Activated naive CD4-positive, alpha-beta T cell treated with anti-CD3 and anti-CD28 coated beads, Interleukin-2, amount 50 U/mL, for 72 hours (primary cell): ENCODE measurements at regions not wholly inside any gene's neighbourhood (a gene's known extent, or its start where the extent isn't known, plus 50 kb on each side); places are given as distances from the start of the nearest gene placed in this dataset.
A peak's percentile ranks its signal among the peaks of the same experiment; 100 is the strongest.

Experiments
- ATAC-seq, 2 donors: fragments of 150-1000 bp; cut with Tn5 transposase; 2 replicates each; pipeline ENCODE4 v1.10.0; 2021; ENCODE audit warnings: mild to moderate bottlenecking in 2 of 2, moderate library complexity in 2 of 2
- DNase-seq, 2 donors: peaks; one replicate each; pipeline ENCODE4 v3.0.0; 2021 to 2022; ENCODE audit warnings: low spot score in 2 of 2
- H3K27ac Mint-ChIP-seq, 2 donors: one replicate each; pipeline ENCODE4 v1.8.0; 2022; ENCODE audit warnings: mild to moderate bottlenecking in 2 of 2, mixed read lengths in 2 of 2
- H3K36me3 Mint-ChIP-seq, 2 donors: one replicate each; pipeline ENCODE4 v1.8.0; 2022; ENCODE audit warnings: mixed read lengths in 2 of 2
- H3K9me3 Mint-ChIP-seq, 2 donors: one replicate each; pipeline ENCODE4 v1.8.0; 2022; ENCODE audit warnings: mixed read lengths in 2 of 2

DNA sequence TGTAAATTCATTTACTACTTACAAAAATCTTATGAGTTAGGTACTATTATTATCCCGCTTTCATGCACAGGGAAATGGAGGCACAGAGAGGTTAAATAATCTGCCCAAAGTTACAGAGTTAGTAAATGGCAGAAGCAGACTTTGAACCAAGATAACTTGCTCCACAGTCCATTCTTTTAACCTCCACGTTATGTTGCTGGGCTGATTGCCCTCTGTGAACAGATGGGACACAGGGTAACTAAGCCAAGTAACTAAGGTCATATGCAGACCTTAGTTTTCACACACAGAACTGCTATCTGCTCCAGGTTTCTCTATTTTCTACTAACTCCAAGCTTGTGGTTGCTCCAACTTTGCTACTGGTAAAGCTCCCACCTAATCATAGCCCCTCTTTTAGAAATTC lies 147.1 kb upstream of the IFNG-AS1 start:
- H3K36me3 Mint-ChIP-seq: peaks cover 8 to 11% of the 10 kb centered on the region in 2 donors
- peaks cover 8 to 16% of the 10 kb centered on the region in 2 donors for H3K9me3 Mint-ChIP-seq
- H3K27ac Mint-ChIP-seq: no peak overlapping the region
- ATAC-seq (no peak), DNase-seq (no peak)

- H3K36me3 Mint-ChIP-seq: peaks cover 8 to 11% of the 10 kb centered on the region in 2 donors
- no peak overlapping the region for H3K27ac Mint-ChIP-seq
- peaks cover 8 to 12% of the 10 kb centered on the region in 2 donors for H3K9me3 Mint-ChIP-seq
- DNase-seq: no peak
- ATAC-seq: peak; percentile 87 to 92
Measured at GRCh38 chr12:67843257-67843656, 146.0 kb upstream of the IFNG-AS1 start.

DNA sequence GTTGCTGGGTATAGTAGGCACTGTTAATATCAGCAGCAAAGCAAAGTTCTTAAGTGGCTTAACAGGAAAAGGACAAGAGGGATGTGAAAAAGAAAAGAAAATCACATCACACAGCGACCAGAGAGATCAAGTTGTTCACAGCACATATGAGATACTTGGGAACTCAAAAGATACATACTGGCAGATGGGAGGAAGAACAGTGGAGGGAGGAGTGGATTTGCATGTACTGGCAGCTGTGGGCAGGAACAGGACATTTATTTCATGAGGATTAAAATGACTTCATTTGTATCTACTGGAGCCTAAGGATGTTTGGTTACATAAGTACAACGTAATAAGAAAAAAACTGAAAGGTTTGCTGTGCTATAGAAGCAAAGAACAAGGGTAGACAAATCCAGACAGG lies 136.5 kb upstream of the IFNG-AS1 start:
- ATAC-seq: no peak
- Mint-ChIP-seq H3K36me3 (peaks cover 0 to 9% of the 10 kb centered on the region in 2 donors), H3K27ac (no peak overlapping the region), H3K9me3 (no peaks in the 10 kb centered on the region)
- DNase-seq: no peak

GRCh38 chr12:67853204-67853603 lies 136.0 kb upstream of the IFNG-AS1 start:
- Mint-ChIP-seq H3K9me3 (no peaks in the 10 kb centered on the region), H3K27ac (no peak overlapping the region), H3K36me3 (peaks cover 0 to 9% of the 10 kb centered on the region in 2 donors)
- DNase-seq (no peak), ATAC-seq (no peak)

- Mint-ChIP-seq H3K36me3 (peaks cover 0 to 9% of the 10 kb centered on the region in 2 donors), H3K9me3 (no peaks in the 10 kb centered on the region), H3K27ac (no peak overlapping the region)
- DNase-seq: no peak
- no peak for ATAC-seq
Measured at GRCh38 chr12:67854351-67854750, 134.9 kb upstream of the IFNG-AS1 start.

GRCh38 chr12:67855103-67855502 lies 134.1 kb upstream of the IFNG-AS1 start:
- no peak for DNase-seq
- no peak overlapping the region for H3K27ac Mint-ChIP-seq

GRCh38 chr12:67871231-67871630 lies 118.0 kb upstream of the IFNG-AS1 start:
- DNase-seq: no peak
- peaks cover 9 to 23% of the 10 kb centered on the region in 2 donors for H3K9me3 Mint-ChIP-seq
- peaks cover 0 to 15% of the 10 kb centered on the region in 2 donors for H3K36me3 Mint-ChIP-seq
- ATAC-seq: no peak
- H3K27ac Mint-ChIP-seq: no peak overlapping the region

More at GRCh38 chr12:67855103-67855502, 134.1 kb upstream of the IFNG-AS1 start:
- Mint-ChIP-seq H3K9me3 (no peaks in the 10 kb centered on the region), H3K36me3 (peaks cover 0 to 8% of the 10 kb centered on the region in 2 donors)
- ATAC-seq: no peak

GRCh38 chr12:67873355-67873754 lies 115.9 kb upstream of the IFNG-AS1 start:
- DNase-seq (no peak), ATAC-seq (no peak)
- Mint-ChIP-seq H3K27ac (no peak overlapping the region), H3K9me3 (peaks cover 8 to 20% of the 10 kb centered on the region in 2 donors), H3K36me3 (peaks cover 0 to 12% of the 10 kb centered on the region in 2 donors)

DNA sequence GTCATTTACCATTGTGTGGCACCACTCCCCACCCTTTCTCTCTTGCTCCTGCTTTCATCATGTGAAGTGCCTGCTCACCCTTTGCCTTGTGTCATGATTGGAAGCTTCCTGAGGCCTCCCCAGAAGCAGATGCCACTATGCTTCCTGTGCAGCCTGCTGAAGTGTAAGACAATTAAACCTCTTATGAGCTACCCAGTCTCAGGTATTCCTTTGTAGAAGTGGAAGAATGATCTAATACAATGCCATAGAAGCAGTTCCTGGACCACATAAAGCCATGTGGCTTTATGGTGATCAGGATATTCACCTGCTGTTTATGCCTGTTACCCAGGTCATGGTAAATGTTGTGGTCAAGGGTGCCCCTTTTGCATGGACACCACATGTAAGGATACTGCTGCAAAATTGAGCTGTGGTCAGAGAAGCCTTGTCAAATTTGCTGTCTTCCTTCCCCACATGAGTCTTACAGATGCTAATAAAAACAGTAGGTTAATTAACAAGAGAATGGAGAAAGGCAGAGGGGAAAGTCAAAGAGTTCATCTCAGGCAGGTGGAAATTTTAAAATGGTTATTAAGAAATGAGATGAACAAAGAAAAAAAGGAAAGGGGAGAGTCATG lies 112.8 kb upstream of the IFNG-AS1 start:
- H3K9me3 Mint-ChIP-seq: peaks cover 8 to 12% of the 10 kb centered on the region in 2 donors
- H3K27ac Mint-ChIP-seq: peak overlapping the region in 1 of 2 donors; percentile 47
- H3K36me3 Mint-ChIP-seq: peaks cover 0 to 8% of the 10 kb centered on the region in 2 donors
- no peak for DNase-seq
- ATAC-seq: no peak

DNA sequence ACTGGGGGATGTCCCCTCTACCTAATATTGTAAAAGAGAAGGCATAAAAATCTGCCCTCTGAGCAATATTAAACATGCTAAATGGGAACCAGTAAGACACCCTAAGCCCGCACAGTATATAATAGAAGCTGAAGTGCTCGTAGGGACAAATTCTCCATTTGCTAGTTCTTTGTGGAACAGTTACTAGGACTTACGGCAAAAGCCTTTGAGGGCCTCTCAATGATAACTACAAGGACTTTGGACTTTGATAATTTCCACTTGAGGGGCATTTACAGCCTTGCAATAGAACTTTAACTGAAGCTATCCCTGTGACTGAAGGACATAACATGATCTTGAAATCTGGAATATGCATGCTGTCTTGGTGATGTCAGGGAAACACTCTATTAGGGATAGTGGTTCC lies 111.5 kb upstream of the IFNG-AS1 start:
- no peak overlapping the region for H3K27ac Mint-ChIP-seq
- H3K9me3 Mint-ChIP-seq: peaks cover 8 to 12% of the 10 kb centered on the region in 2 donors
- ATAC-seq (no peak), DNase-seq (no peak)
- H3K36me3 Mint-ChIP-seq: peaks cover 0 to 8% of the 10 kb centered on the region in 2 donors

- Mint-ChIP-seq H3K27ac (no peak overlapping the region), H3K36me3 (peaks cover 0 to 8% of the 10 kb centered on the region in 2 donors), H3K9me3 (peaks cover 8 to 12% of the 10 kb centered on the region in 2 donors)
- DNase-seq (no peak), ATAC-seq (no peak)
Measured at GRCh38 chr12:67879937-67880336, 109.3 kb upstream of the IFNG-AS1 start.

DNA sequence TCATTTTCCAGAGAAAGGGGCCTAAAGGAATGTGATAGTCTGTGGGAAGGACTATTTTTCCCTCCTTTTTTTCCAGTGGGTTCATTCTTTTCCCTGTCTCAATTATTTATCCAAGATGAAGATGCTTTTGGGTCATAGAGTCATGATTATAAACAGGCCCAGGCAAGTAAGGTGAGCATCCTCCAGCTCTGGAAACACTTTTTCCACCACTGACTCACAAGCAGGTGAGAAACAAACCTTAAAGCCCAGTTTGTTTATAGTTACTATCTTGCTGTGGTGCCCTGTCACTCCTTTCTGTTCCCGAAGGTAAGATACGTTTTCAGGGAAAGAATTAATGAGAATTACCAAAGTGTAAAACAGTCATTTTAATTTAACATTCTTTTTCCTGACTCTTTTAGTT lies 107.7 kb upstream of the IFNG-AS1 start:
- Mint-ChIP-seq H3K9me3 (peaks cover 3% of the 10 kb centered on the region in 2 donors), H3K27ac (no peak overlapping the region), H3K36me3 (peaks cover 0 to 5% of the 10 kb centered on the region in 2 donors)
- ATAC-seq (peak in 1 of 2 donors; percentile 61), DNase-seq (no peak)

DNA sequence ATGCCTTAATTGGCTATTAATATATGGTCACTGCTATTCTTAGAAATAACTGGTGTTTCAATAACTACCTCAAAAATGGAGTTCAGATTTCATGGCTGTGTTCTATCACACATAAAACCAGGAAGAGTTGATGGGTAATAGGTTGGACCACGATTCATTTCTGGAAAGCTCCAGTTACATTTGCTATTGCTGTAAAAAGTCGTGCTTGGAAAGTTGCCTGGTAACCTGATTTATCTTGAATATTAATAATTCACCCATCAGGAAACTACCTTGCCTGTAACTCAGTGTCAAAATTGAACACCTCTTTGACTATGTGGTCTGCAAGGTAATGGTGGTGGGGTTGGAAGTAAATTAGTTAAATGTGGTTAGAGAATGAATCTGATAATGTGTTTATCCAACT lies 104.7 kb upstream of the IFNG-AS1 start:
- ATAC-seq: no peak

DNA sequence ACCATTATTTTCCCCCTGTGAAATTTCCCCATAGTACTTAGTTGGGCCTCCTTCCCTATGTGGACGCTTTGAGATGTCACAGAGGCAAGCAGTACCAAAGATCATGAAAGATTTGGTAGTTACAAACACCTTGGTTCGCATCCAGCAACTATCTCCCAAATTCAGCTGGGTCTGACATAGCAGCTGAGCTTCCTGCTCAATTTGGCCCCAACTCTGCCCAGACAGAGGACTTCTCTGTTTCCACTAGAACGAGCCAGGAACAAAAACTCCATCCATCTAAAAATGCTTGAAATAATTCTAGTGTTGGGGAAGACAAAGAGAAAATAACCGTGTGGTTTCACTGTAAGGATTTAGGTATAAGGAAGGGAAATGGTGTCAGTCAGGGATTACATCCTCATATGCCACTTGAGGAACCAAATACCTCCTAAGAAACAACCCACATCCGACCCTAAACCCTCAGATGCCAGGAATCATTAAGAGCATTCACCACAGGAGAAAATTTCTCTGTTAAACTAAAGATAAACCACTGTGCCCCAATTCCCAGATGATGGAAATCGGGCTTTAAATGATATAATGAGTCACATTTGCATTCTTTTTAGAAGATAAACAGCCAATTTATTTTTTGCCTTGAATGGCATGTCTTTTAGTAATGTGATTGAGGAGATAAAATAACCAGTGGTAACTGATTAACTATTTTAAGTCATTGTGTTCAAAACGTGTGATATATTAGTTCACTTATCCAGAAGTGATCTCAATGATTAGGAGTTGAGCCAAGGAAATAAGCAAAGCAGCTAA lies 103.7 kb upstream of the IFNG-AS1 start:
- no peaks in the 10 kb centered on the region for H3K36me3 Mint-ChIP-seq
- DNase-seq: no peak
- no peak for ATAC-seq
- no peaks in the 10 kb centered on the region for H3K9me3 Mint-ChIP-seq
- no peak overlapping the region for H3K27ac Mint-ChIP-seq

More for the DNA sequence above, 104.7 kb upstream of the IFNG-AS1 start:
- H3K27ac Mint-ChIP-seq: no peak overlapping the region
- no peaks in the 10 kb centered on the region for H3K9me3 Mint-ChIP-seq
- no peak for DNase-seq
- H3K36me3 Mint-ChIP-seq: no peaks in the 10 kb centered on the region

GRCh38 chr12:67887065-67887464 lies 102.2 kb upstream of the IFNG-AS1 start:
- Mint-ChIP-seq H3K36me3 (no peaks in the 10 kb centered on the region), H3K9me3 (no peaks in the 10 kb centered on the region), H3K27ac (no peak overlapping the region)
- DNase-seq: no peak
- ATAC-seq: no peak

- ATAC-seq: no peak
- H3K27ac Mint-ChIP-seq: no peak overlapping the region
Measured at GRCh38 chr12:67889931-67890330, 99.3 kb upstream of the IFNG-AS1 start.

DNA sequence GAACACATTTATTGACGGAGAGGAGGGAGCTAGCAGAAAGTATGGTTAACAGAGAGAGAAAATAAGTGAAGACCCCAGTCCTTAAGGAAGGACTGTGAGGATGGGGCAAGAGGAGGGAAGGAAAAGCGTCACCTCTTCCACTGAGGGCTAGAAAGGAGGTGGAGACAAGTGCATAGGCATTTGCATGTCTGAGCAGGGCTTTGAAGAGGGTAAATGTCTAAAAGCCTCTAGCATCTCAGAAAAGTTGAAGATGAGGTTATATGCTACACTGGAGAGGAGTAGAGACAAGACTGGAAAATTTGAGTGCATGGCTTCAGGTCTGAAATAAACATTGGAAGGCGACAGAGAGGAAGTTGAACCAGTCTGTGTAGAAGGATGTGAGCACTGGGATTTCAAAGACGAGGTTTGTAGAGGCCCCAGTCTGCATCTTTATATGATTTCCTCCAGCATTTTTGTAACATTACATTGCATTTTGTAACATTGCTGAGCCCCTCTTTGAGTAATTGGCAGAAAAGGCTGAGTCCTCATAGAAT lies 98.5 kb upstream of the IFNG-AS1 start:
- no peak overlapping the region for H3K27ac Mint-ChIP-seq
- no peak for DNase-seq
- H3K36me3 Mint-ChIP-seq: no peaks in the 10 kb centered on the region
- no peak for ATAC-seq
- H3K9me3 Mint-ChIP-seq: no peaks in the 10 kb centered on the region

More at GRCh38 chr12:67889931-67890330, 99.3 kb upstream of the IFNG-AS1 start:
- DNase-seq: no peak
- no peaks in the 10 kb centered on the region for H3K9me3 Mint-ChIP-seq
- no peaks in the 10 kb centered on the region for H3K36me3 Mint-ChIP-seq
